ENCODE measurements at regions not wholly inside any gene's neighbourhood (a gene's known extent, or its start where the extent isn't known, plus 50 kb on each side); places are given as distances from the start of the nearest gene placed in this dataset.

DNA sequence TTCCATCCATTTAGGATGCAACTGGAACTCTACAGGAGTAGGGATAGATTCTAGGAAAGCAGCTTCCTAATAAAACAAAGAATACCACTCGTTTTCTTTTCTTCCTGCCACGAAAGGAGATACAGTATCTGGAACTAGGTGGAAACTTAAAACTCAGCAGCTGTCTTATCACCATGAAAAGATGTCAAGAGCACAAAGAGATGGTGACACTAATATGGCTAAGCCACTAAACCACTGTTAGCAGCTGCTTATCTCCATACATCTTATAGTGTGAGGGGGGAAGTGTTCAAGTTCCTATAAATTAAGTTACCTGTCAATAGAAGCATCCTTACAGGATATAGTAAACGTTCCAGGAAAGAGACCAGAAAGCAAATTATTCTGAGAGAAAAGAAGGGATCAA, 162.5 kb downstream of the TYW3 start:
- Histone ChIP-seq H3F3A (ENCODE audit: insufficient read depth, low read length) (no peaks in the 10 kb centered on the region), H3K9me3 (ENCODE audit: low read length) (no peaks in the 10 kb centered on the region), H2AFZ (ENCODE audit: low read length) (no peak overlapping the region), H3K4me2 (ENCODE audit: low read length) (no peak overlapping the region), H3K4me1 (ENCODE audit: insufficient read depth, low read length, severe bottlenecking) (no peaks in the 10 kb centered on the region), H3K36me3 (ENCODE audit: insufficient read depth, low read length) (no peaks in the 10 kb centered on the region), H3K79me2 (ENCODE audit: insufficient read depth, low read length) (no peaks in the 10 kb centered on the region), H4K20me1 (ENCODE audit: insufficient read depth, low read length) (no peaks in the 10 kb centered on the region), H3K27me3 (ENCODE audit: insufficient read depth, low read length) (no peaks in the 10 kb centered on the region), H3K4me3 (ENCODE audit: low read depth, low read length, poor library complexity, severe bottlenecking) (no peak overlapping the region), H3K9me2 (ENCODE audit: low read depth, low read length) (no peaks in the 10 kb centered on the region), H3K9ac (ENCODE audit: low read length) (no peak overlapping the region), H3K27ac (ENCODE audit: low read depth, low read length, poor library complexity, severe bottlenecking) (no peak overlapping the region)
- TF ChIP-seq EZH2 (IDR thresholded peaks at IDR 0.05; ENCODE audit: borderline replicate concordance, low read length): no peak
- TF ChIP-seq, protein P1, sequence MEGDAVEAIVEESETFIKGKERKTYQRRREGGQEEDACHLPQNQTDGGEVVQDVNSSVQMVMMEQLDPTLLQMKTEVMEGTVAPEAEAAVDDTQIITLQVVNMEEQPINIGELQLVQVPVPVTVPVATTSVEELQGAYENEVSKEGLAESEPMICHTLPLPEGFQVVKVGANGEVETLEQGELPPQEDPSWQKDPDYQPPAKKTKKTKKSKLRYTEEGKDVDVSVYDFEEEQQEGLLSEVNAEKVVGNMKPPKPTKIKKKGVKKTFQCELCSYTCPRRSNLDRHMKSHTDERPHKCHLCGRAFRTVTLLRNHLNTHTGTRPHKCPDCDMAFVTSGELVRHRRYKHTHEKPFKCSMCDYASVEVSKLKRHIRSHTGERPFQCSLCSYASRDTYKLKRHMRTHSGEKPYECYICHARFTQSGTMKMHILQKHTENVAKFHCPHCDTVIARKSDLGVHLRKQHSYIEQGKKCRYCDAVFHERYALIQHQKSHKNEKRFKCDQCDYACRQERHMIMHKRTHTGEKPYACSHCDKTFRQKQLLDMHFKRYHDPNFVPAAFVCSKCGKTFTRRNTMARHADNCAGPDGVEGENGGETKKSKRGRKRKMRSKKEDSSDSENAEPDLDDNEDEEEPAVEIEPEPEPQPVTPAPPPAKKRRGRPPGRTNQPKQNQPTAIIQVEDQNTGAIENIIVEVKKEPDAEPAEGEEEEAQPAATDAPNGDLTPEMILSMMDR (IDR thresholded peaks at IDR 0.05; ENCODE audit: low read length): no peak

DNA sequence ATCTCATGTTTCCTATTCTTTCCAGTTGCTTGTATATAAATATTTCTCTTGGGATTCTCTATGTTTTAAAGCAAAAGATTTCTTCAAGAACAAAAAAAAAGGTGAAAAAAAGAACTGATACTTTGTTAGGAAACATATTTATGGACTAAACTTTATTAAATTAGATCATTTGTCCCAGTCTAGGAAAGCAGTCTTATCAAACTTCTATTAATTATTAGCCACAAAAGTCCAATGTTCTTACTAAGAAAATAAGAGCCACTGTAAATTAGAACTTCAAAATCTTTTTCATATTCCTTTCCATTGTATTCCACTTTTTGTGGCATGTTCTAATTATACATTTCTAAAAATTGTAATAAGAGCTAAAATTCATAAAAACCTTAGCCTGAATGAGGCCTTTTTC, 175.2 kb downstream of the TYW3 start:
- no peaks in the 10 kb centered on the region for H3K9me3 ChIP-seq (ENCODE audit: low read length)
- no peaks in the 10 kb centered on the region for H3K36me3 ChIP-seq (ENCODE audit: insufficient read depth, low read length)
- no peaks in the 10 kb centered on the region for H3F3A ChIP-seq (ENCODE audit: insufficient read depth, low read length)
- no peak overlapping the region for H3K4me3 ChIP-seq (ENCODE audit: low read depth, low read length, poor library complexity, severe bottlenecking)
- no peak overlapping the region for H3K27ac ChIP-seq (ENCODE audit: low read depth, low read length, poor library complexity, severe bottlenecking)
- H3K4me2 ChIP-seq (ENCODE audit: low read length): no peak overlapping the region
- no peaks in the 10 kb centered on the region for H3K4me1 ChIP-seq (ENCODE audit: insufficient read depth, low read length, severe bottlenecking)
- H2AFZ ChIP-seq (ENCODE audit: low read length): no peak overlapping the region
- no peaks in the 10 kb centered on the region for H3K9me2 ChIP-seq (ENCODE audit: low read depth, low read length)
- H3K9ac ChIP-seq (ENCODE audit: low read length): no peak overlapping the region
- H4K20me1 ChIP-seq (ENCODE audit: insufficient read depth, low read length): no peaks in the 10 kb centered on the region
- no peak for TF ChIP-seq EZH2 (IDR thresholded peaks at IDR 0.05; ENCODE audit: borderline replicate concordance, low read length)
- TF ChIP-seq, protein P1 (IDR thresholded peaks at IDR 0.05; ENCODE audit: low read length): no peak
- no peaks in the 10 kb centered on the region for H3K79me2 ChIP-seq (ENCODE audit: insufficient read depth, low read length)
- H3K27me3 ChIP-seq (ENCODE audit: insufficient read depth, low read length): no peaks in the 10 kb centered on the region

DNA sequence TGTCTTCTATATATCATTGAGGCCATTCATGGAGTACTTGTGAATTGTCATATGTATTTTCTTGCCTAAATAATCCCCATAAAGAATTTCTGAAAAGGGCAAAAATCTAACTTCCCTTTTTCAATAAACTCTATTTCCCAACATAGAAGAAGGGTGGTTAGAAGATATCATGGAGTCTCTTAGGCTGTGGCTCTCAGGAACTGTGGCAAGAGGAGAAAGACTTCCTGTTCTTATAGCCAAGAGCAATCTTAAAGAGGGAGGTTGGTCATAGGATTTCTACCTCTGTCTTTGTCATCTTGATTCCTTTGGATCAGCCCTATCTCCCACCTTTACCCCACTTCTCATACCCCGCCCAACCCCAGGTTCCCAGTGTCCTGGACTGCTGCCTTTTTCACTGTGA, 175.8 kb downstream of the TYW3 start:
- H2AFZ ChIP-seq (ENCODE audit: low read length): no peak overlapping the region
- no peak overlapping the region for H3K4me3 ChIP-seq (ENCODE audit: low read depth, low read length, poor library complexity, severe bottlenecking)
- H3K9me2 ChIP-seq (ENCODE audit: low read depth, low read length): no peaks in the 10 kb centered on the region
- H3K27ac ChIP-seq (ENCODE audit: low read depth, low read length, poor library complexity, severe bottlenecking): no peak overlapping the region
- H4K20me1 ChIP-seq (ENCODE audit: insufficient read depth, low read length): no peaks in the 10 kb centered on the region
- H3F3A ChIP-seq (ENCODE audit: insufficient read depth, low read length): no peaks in the 10 kb centered on the region
- H3K79me2 ChIP-seq (ENCODE audit: insufficient read depth, low read length): no peaks in the 10 kb centered on the region
- no peaks in the 10 kb centered on the region for H3K9me3 ChIP-seq (ENCODE audit: low read length)
- TF ChIP-seq, protein P1 (IDR thresholded peaks at IDR 0.05; ENCODE audit: low read length): no peak
- no peak for TF ChIP-seq EZH2 (IDR thresholded peaks at IDR 0.05; ENCODE audit: borderline replicate concordance, low read length)
- no peaks in the 10 kb centered on the region for H3K27me3 ChIP-seq (ENCODE audit: insufficient read depth, low read length)
- no peak overlapping the region for H3K9ac ChIP-seq (ENCODE audit: low read length)
- H3K36me3 ChIP-seq (ENCODE audit: insufficient read depth, low read length): no peaks in the 10 kb centered on the region
- no peak overlapping the region for H3K4me2 ChIP-seq (ENCODE audit: low read length)
- H3K4me1 ChIP-seq (ENCODE audit: insufficient read depth, low read length, severe bottlenecking): no peaks in the 10 kb centered on the region
